IMR-90 (cell line): ENCODE measurements at regions not wholly inside any gene's neighbourhood (a gene's known extent, or its start where the extent isn't known, plus 50 kb on each side); places are given as distances from the start of the nearest gene placed in this dataset.

Source experiments
- ATAC-seq: fragments of 200-7000 bp; cut with Tn5 transposase; 2 replicates; pipeline ENCODE4 v1.9.1; 2020; ENCODE audit warnings: low read depth, mild to moderate bottlenecking, moderate library complexity
- BruUV-seq: library from RNA; stranded (reverse); fragments of 400-500 nt; replicated peaks from 2 replicates; lab custom pipeline; 2021; lab: Mats Ljungman, UMichigan
- CTCF ChIA-PET: fragments of 300-600 bp; formaldehyde crosslinking; extraction: SDS; loops from one replicate; lab custom pipeline; 2021; ENCODE audit warnings: antibody characterized with exemption; lab: Yijun Ruan, JAX
- POLR2A ChIA-PET: fragments of 300-600 bp; sonication (Branson Sonifier 250); formaldehyde crosslinking; loops from one replicate; lab custom pipeline; 2022; ENCODE audit warnings: antibody characterized with exemption; ENCODE audit not compliant: unreplicated experiment; lab: Charles Lee
- DNase-seq: peaks from one replicate; pipeline ENCODE4 v3.0.0; 2013
- H2AFZ ChIP-seq: replicated peaks from 2 replicates; pipeline ENCODE3; 2013; ENCODE audit warnings: low read length, mild to moderate bottlenecking; ENCODE audit not compliant: poor library complexity
- H2AK5ac ChIP-seq: 2 replicates; pipeline ENCODE4 v1.6.1; 2013; ENCODE audit warnings: low read depth, low read length, inconsistent platforms
- H2AK9ac ChIP-seq: replicated peaks from 2 replicates; pipeline ENCODE3; 2013; ENCODE audit warnings: mild to moderate bottlenecking, low read depth, low read length, moderate library complexity; ENCODE audit not compliant: poor library complexity
- H2BK120ac ChIP-seq: 2 replicates; pipeline ENCODE4 v1.6.1; 2013; ENCODE audit warnings: low read depth, low read length, inconsistent platforms
- H2BK15ac ChIP-seq: 3 replicates; pipeline ENCODE4 v1.6.1; 2013; ENCODE audit warnings: low read depth, low read length, inconsistent platforms
- H2BK20ac ChIP-seq: 2 replicates; pipeline ENCODE4 v1.6.1; 2013; ENCODE audit warnings: low read depth, mild to moderate bottlenecking, inconsistent platforms, low read length, moderate library complexity
- H2BK5ac ChIP-seq: 2 replicates; pipeline ENCODE4 v1.6.1; 2013; ENCODE audit warnings: mild to moderate bottlenecking, low read depth, low read length, inconsistent platforms; ENCODE audit not compliant: poor library complexity, severe bottlenecking
- H3K14ac ChIP-seq: replicated peaks from 2 replicates; pipeline ENCODE4 v1.6.1; 2013; ENCODE audit warnings: low read depth, low read length, inconsistent platforms
- H3K18ac ChIP-seq: 2 replicates; pipeline ENCODE4 v1.6.1; 2013; ENCODE audit warnings: low read depth, low read length, control low read depth
- H3K23ac ChIP-seq: 2 replicates; pipeline ENCODE4 v1.6.1; 2013; ENCODE audit warnings: low read depth, low read length, inconsistent platforms
- H3K27ac ChIP-seq: 2 replicates; pipeline ENCODE4 v1.5.1; 2013; ENCODE audit warnings: mild to moderate bottlenecking, control low read depth, low read length; ENCODE audit not compliant: insufficient read depth
- H3K27me3 ChIP-seq: 2 replicates; pipeline ENCODE4 v1.6.1; 2013; ENCODE audit warnings: low read length; ENCODE audit not compliant: control insufficient read depth, insufficient read depth
- H3K36me3 ChIP-seq: 2 replicates; pipeline ENCODE4 v1.6.1; 2013; ENCODE audit warnings: low read length, mixed read lengths; ENCODE audit not compliant: control insufficient read depth, insufficient read depth
- H3K4ac ChIP-seq: 2 replicates; pipeline ENCODE4 v1.6.1; 2013; ENCODE audit warnings: low read depth, low read length, inconsistent platforms
- H3K4me1 ChIP-seq: 2 replicates; pipeline ENCODE4 v1.6.1; 2013; ENCODE audit warnings: low read length, mixed read lengths; ENCODE audit not compliant: control insufficient read depth, insufficient read depth
- H3K4me2 ChIP-seq: 2 replicates; pipeline ENCODE4 v1.6.1; 2013; ENCODE audit warnings: low read depth, mild to moderate bottlenecking, control low read depth, low read length, moderate library complexity
- H3K4me3 ChIP-seq: 2 replicates; pipeline ENCODE4 v1.5.1; 2013; ENCODE audit warnings: low read depth, mild to moderate bottlenecking, control low read depth, low read length, moderate library complexity; ENCODE audit not compliant: insufficient read depth
- H3K56ac ChIP-seq: 2 replicates; pipeline ENCODE4 v1.6.1; 2013; ENCODE audit warnings: low read length, inconsistent platforms; ENCODE audit not compliant: insufficient read depth; ENCODE audit errors: extremely low read depth
- H3K79me1 ChIP-seq, 2 experiments: 2 replicates each; pipeline ENCODE4 v1.6.1; 2013; ENCODE audit warnings: low read length in 2 of 2, inconsistent platforms in 1 of 2, low read depth in 1 of 2
- H3K9ac ChIP-seq: 2 replicates; pipeline ENCODE4 v1.6.1; 2013; ENCODE audit warnings: low read depth, low read length, control low read depth
- H3K9me1 ChIP-seq: 2 replicates; pipeline ENCODE4 v1.6.1; 2013; ENCODE audit warnings: low read length, inconsistent platforms; ENCODE audit not compliant: insufficient read depth
- H3K9me3 ChIP-seq: 2 replicates; pipeline ENCODE4 v1.6.1; 2013; ENCODE audit warnings: low read length; ENCODE audit not compliant: control insufficient read depth, insufficient read depth
- H4K20me1 ChIP-seq: 2 replicates; pipeline ENCODE4 v1.6.1; 2013; ENCODE audit warnings: low read length, inconsistent platforms; ENCODE audit not compliant: insufficient read depth
- H4K5ac ChIP-seq: 2 replicates; pipeline ENCODE4 v1.6.1; 2013; ENCODE audit warnings: mild to moderate bottlenecking, low read depth, low read length, control low read depth
- H4K8ac ChIP-seq, 2 experiments: 2 replicates each; pipeline ENCODE4 v1.6.1; 2013; ENCODE audit warnings: low read depth in 2 of 2, low read length in 2 of 2, control low read depth in 1 of 2, inconsistent platforms in 1 of 2
- H4K91ac ChIP-seq: 2 replicates; pipeline ENCODE4 v1.6.1; 2013; ENCODE audit warnings: low read depth, low read length, inconsistent platforms; ENCODE audit not compliant: insufficient read depth
- BHLHE40 ChIP-seq: fragments of 150-350 bp; IDR thresholded peaks from 2 replicates; pipeline ENCODE4 v1.6.1; 2016; ENCODE audit warnings: mild to moderate bottlenecking, low read depth, low read length
- MAFK ChIP-seq: IDR thresholded peaks from 2 replicates; pipeline ENCODE4 v1.6.1; 2012; ENCODE audit warnings: low read depth, low read length, improper control_type of control experiment
- MAZ ChIP-seq: IDR thresholded peaks from 2 replicates; pipeline ENCODE4 v1.6.1; 2012; ENCODE audit warnings: low read depth, mild to moderate bottlenecking, low read length, improper control_type of control experiment, moderate library complexity, borderline replicate concordance
- NFE2L2 ChIP-seq: fragments of 150-350 bp; IDR thresholded peaks from 2 replicates; pipeline ENCODE4 v1.6.1; 2016; ENCODE audit warnings: low read depth, mild to moderate bottlenecking, low read length
- POLR2A ChIP-seq: IDR thresholded peaks from 2 replicates; pipeline ENCODE4 v1.6.1; 2012; ENCODE audit warnings: mild to moderate bottlenecking, low read depth, low read length
- RAD21 ChIP-seq: IDR thresholded peaks from 2 replicates; pipeline ENCODE4 v1.6.1; 2012; ENCODE audit warnings: low read length, improper control_type of control experiment
- RFX5 ChIP-seq: IDR thresholded peaks from 2 replicates; pipeline ENCODE4 v1.8.0; 2012; ENCODE audit warnings: low read depth, mild to moderate bottlenecking, low read length, moderate library complexity
- SMC3 ChIP-seq: fragments of 150-350 bp; IDR thresholded peaks from 2 replicates; pipeline ENCODE4 v1.6.1; 2016; ENCODE audit warnings: low read depth, mild to moderate bottlenecking, antibody characterized with exemption, low read length, moderate library complexity
- WGBS, 2 experiments: methylation state at CpG; one replicate each; pipeline versions ENCODE4 v1.1.5 to v1.1.7; 2013; ENCODE audit warnings: missing lambda C conversion rate in 2 of 2; ENCODE audit not compliant: insufficient read length in 1 of 2; ENCODE audit errors: extremely low coverage in 2 of 2; 5-methylcytosine and 5-hydroxymethylcytosine counted together
- dilution Hi-C: fragments of 300-500 bp; cut with HindIII; formaldehyde crosslinking; loops from one replicate; pipeline ENCODE4 v1.14.3; 2018; ENCODE audit warnings: low sequenced_read_pairs; ENCODE audit not compliant: unreplicated experiment
- in situ Hi-C: fragments of 300-500 bp; cut with MboI; formaldehyde crosslinking; loops from 3 replicates; pipeline ENCODE4 v1.14.3; 2019; ENCODE audit warnings: low sequenced_read_pairs, inconsistent platforms, mixed read lengths
- intact Hi-C: fragments of 100-400 bp; cut with micrococcal nuclease; formaldehyde crosslinking; loops from 2 replicates; pipeline ENCODE4 v1.10.0; 2022
- TF ChIP-seq, protein P1 (sequence below): conservative IDR thresholded peaks from 2 replicates; pipeline ENCODE4 v1.5.1; 2012; ENCODE audit warnings: mild to moderate bottlenecking, low read depth, low read length, improper control_type of control experiment
- TF ChIP-seq, protein P2 (sequence below): fragments of 150-350 bp; IDR thresholded peaks from 2 replicates; pipeline ENCODE4 v1.6.1; 2017; ENCODE audit warnings: mild to moderate bottlenecking, antibody characterized with exemption, low read length, low read depth
- TF ChIP-seq, protein P3 (sequence below): fragments of 150-350 bp; IDR thresholded peaks from 2 replicates; pipeline ENCODE4 v1.6.1; 2016; ENCODE audit warnings: low read depth, mild to moderate bottlenecking, low read length, moderate library complexity, borderline replicate concordance

DNA sequence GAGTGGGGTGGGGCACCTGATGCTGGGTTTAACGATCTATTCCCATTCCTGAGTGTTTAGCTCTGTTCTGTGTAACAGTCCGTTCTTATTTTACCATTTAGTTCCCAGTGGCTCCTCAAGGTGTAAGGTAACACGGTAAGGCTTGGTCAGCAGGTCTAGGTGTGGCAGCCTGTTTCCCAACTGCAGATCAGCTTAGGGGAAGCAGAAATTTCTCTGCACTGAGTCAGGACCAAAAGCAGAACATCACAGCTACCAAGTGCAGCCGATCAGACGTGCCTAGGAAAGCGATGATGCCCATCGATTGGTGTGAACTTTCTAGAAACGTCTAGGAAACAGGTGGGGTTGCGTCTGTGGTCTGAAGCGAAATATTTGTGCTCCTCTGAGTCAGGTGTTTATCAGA, 240.1 kb downstream of the STIM2 start:
- Histone ChIP-seq H2BK15ac (no peak overlapping the region), H3K4me3 (no peak overlapping the region), H3K56ac (no peak overlapping the region), H3K9me3 (no peaks in the 10 kb centered on the region), H2BK20ac (no peak overlapping the region), H3K79me1 (no peaks in the 10 kb centered on the region), H3K9me1 (no peaks in the 10 kb centered on the region), H4K5ac (no peak overlapping the region), H3K4me1 (no peaks in the 10 kb centered on the region), H3K4ac (no peak overlapping the region), H3K14ac (no peak overlapping the region), H2AK5ac (no peak overlapping the region), H3K9ac (no peak overlapping the region), H2AFZ (no peak overlapping the region), H3K4me2 (no peak overlapping the region), H3K27ac (no peak overlapping the region), H3K18ac (no peak overlapping the region), H4K8ac (no peak overlapping the region), H2BK5ac (no peak overlapping the region), H2BK120ac (no peak overlapping the region), H4K91ac (no peak overlapping the region), H3K36me3 (no peaks in the 10 kb centered on the region), H4K20me1 (no peaks in the 10 kb centered on the region), H2AK9ac (no peak overlapping the region), H3K27me3 (no peaks in the 10 kb centered on the region; the same call in none of the 2 replicates), H3K23ac (no peak overlapping the region)
- intact Hi-C loops = no loop called here
- ChIA-PET POLR2A (interaction anchor here (0.6 kb wide), 1 partner anchor 194 kb away, joined by 7 read pairs; no protein-coding TSS in a partner anchor), CTCF (no interaction called here)
- WGBS, 2 experiments = 72% methylated on average over 2 of the region's 10 CpGs; no CpG with 5 or more reads in 1 of the 2 experiments
- dilution Hi-C loops = no loop called here
- ATAC-seq (no peak), DNase-seq (no peak)
- in situ Hi-C loops = no loop called here
- TF ChIP-seq POLR2A = no peak
- TF ChIP-seq, protein P1, sequence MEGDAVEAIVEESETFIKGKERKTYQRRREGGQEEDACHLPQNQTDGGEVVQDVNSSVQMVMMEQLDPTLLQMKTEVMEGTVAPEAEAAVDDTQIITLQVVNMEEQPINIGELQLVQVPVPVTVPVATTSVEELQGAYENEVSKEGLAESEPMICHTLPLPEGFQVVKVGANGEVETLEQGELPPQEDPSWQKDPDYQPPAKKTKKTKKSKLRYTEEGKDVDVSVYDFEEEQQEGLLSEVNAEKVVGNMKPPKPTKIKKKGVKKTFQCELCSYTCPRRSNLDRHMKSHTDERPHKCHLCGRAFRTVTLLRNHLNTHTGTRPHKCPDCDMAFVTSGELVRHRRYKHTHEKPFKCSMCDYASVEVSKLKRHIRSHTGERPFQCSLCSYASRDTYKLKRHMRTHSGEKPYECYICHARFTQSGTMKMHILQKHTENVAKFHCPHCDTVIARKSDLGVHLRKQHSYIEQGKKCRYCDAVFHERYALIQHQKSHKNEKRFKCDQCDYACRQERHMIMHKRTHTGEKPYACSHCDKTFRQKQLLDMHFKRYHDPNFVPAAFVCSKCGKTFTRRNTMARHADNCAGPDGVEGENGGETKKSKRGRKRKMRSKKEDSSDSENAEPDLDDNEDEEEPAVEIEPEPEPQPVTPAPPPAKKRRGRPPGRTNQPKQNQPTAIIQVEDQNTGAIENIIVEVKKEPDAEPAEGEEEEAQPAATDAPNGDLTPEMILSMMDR = no peak
- no peak for TF ChIP-seq BHLHE40
- TF ChIP-seq MAZ = no peak
- no peak for TF ChIP-seq NFE2L2
- no peak for TF ChIP-seq SMC3
- TF ChIP-seq RAD21 = no peak
- TF ChIP-seq, protein P2, sequence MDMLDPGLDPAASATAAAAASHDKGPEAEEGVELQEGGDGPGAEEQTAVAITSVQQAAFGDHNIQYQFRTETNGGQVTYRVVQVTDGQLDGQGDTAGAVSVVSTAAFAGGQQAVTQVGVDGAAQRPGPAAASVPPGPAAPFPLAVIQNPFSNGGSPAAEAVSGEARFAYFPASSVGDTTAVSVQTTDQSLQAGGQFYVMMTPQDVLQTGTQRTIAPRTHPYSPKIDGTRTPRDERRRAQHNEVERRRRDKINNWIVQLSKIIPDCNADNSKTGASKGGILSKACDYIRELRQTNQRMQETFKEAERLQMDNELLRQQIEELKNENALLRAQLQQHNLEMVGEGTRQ = no peak
- no peak for TF ChIP-seq MAFK
- no peak for TF ChIP-seq RFX5
- TF ChIP-seq, protein P3, sequence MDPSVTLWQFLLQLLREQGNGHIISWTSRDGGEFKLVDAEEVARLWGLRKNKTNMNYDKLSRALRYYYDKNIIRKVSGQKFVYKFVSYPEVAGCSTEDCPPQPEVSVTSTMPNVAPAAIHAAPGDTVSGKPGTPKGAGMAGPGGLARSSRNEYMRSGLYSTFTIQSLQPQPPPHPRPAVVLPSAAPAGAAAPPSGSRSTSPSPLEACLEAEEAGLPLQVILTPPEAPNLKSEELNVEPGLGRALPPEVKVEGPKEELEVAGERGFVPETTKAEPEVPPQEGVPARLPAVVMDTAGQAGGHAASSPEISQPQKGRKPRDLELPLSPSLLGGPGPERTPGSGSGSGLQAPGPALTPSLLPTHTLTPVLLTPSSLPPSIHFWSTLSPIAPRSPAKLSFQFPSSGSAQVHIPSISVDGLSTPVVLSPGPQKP = no peak
- no TSS peak for BruUV-seq
